ENCODE measurements at regions not wholly inside any gene's neighbourhood (a gene's known extent, or its start where the extent isn't known, plus 50 kb on each side); places are given as distances from the start of the nearest gene placed in this dataset.

GRCh38 chr20:12219798-12220197 lies 302.1 kb downstream of the BTBD3 start:
- TF ChIP-seq CTCF (IDR thresholded peaks at IDR 0.05) (no peak), EP300 (IDR thresholded peaks at IDR 0.05) (no peak), POLR2A (IDR thresholded peaks at IDR 0.05) (no peak)
